PC-3 (cell line): ENCODE measurements at regions not wholly inside any gene's neighbourhood (a gene's known extent, or its start where the extent isn't known, plus 50 kb on each side); places are given as distances from the start of the nearest gene placed in this dataset.

Experiments used
- ATAC-seq: fragments of 200-7000 bp; cut with Tn5 transposase; 2 replicates; pipeline ENCODE4 v1.9.1; 2020; ENCODE audit warnings: mild to moderate bottlenecking, moderate library complexity
- BruUV-seq: library from RNA; stranded (reverse); fragments of 400-500 nt; replicated peaks from 2 replicates; lab custom pipeline; 2021; lab: Mats Ljungman, UMichigan
- CTCF ChIA-PET: fragments of 300-600 bp; sonication (Branson Sonifier 250); formaldehyde crosslinking; loops from one replicate; lab custom pipeline; 2022; ENCODE audit warnings: antibody characterized with exemption; lab: Charles Lee
- POLR2A ChIA-PET: fragments of 300-600 bp; sonication (Branson Sonifier 250); formaldehyde crosslinking; loops from one replicate; lab custom pipeline; 2022; ENCODE audit warnings: antibody characterized with exemption; ENCODE audit not compliant: unreplicated experiment; lab: Charles Lee
- DNase-seq: peaks from one replicate; pipeline ENCODE4 v3.0.0-alpha.2; 2015
- H2AFZ ChIP-seq: fragments of 300-600 bp; sonication (generic); 2 replicates; pipeline ENCODE4 v1.6.0; 2016; ENCODE audit warnings: antibody characterized with exemption, low read length
- H3F3A ChIP-seq: fragments of 300-600 bp; sonication (generic); one replicate; pipeline ENCODE4 v1.6.0; 2017; ENCODE audit warnings: antibody characterized with exemption, low read length, control low read depth, mild to moderate bottlenecking; ENCODE audit not compliant: unreplicated experiment
- H3K27ac ChIP-seq: fragments of 300-600 bp; sonication (generic); 2 replicates; pipeline ENCODE4 v1.5.1; 2016; ENCODE audit warnings: mild to moderate bottlenecking, low read length
- H3K27me3 ChIP-seq: fragments of 300-600 bp; sonication (generic); 2 replicates; pipeline ENCODE4 v1.6.1; 2016; ENCODE audit warnings: low read length, mixed read lengths
- H3K36me3 ChIP-seq: fragments of 300-600 bp; sonication (generic); 2 replicates; pipeline ENCODE4 v1.6.1; 2016; ENCODE audit warnings: low read depth, mixed run types, low read length, mixed read lengths
- H3K4me1 ChIP-seq: fragments of 300-600 bp; sonication (generic); 2 replicates; pipeline ENCODE4 v1.5.1; 2016; ENCODE audit warnings: low read length; ENCODE audit not compliant: insufficient read depth
- H3K4me2 ChIP-seq: fragments of 300-600 bp; sonication (generic); 2 replicates; pipeline ENCODE4 v1.6.0; 2016; ENCODE audit warnings: low read length
- H3K4me3 ChIP-seq: fragments of 300-600 bp; sonication (generic); 2 replicates; pipeline ENCODE4 v1.5.1; 2016; ENCODE audit warnings: mild to moderate bottlenecking, low read length, mixed read lengths
- H3K79me2 ChIP-seq: fragments of 300-600 bp; sonication (generic); 2 replicates; pipeline ENCODE4 v1.6.1; 2017; ENCODE audit warnings: low read length, mixed read lengths
- H3K9ac ChIP-seq: fragments of 300-600 bp; sonication (generic); 2 replicates; pipeline ENCODE4 v1.6.0; 2016; ENCODE audit warnings: mild to moderate bottlenecking, low read length
- H3K9me2 ChIP-seq: fragments of 300-600 bp; sonication (generic); replicated peaks from 2 replicates; pipeline ENCODE4 v1.6.1; 2016; ENCODE audit warnings: mixed run types, low read length, mixed read lengths
- H3K9me3 ChIP-seq: fragments of 300-600 bp; sonication (generic); 2 replicates; pipeline ENCODE4 v1.6.1; 2016; ENCODE audit warnings: low read length, mixed read lengths
- H4K20me1 ChIP-seq: fragments of 300-600 bp; sonication (generic); 2 replicates; pipeline ENCODE4 v1.6.1; 2016; ENCODE audit warnings: low read length, mixed read lengths
- CTCF ChIP-seq: fragments of 300-600 bp; sonication (generic); conservative IDR thresholded peaks from 2 replicates; pipeline ENCODE4 v1.5.1; 2017; ENCODE audit warnings: antibody characterized with exemption, low read depth, mild to moderate bottlenecking, low read length
- EZH2 ChIP-seq: fragments of 300-600 bp; sonication (generic); IDR thresholded peaks from one replicate; pipeline ENCODE4 v1.6.1; 2017; ENCODE audit warnings: antibody characterized with exemption, mild to moderate bottlenecking, low read length; ENCODE audit not compliant: unreplicated experiment
- EZH2phosphoT487 ChIP-seq: fragments of 300-600 bp; sonication (generic); IDR thresholded peaks from 2 replicates; pipeline ENCODE4 v1.6.1; 2018; ENCODE audit warnings: mild to moderate bottlenecking, antibody characterized with exemption, low read length, borderline replicate concordance
- intact Hi-C: fragments of 100-400 bp; cut with micrococcal nuclease; formaldehyde crosslinking; loops from 2 replicates; pipeline ENCODE4 v1.9.0; 2023

DNA sequence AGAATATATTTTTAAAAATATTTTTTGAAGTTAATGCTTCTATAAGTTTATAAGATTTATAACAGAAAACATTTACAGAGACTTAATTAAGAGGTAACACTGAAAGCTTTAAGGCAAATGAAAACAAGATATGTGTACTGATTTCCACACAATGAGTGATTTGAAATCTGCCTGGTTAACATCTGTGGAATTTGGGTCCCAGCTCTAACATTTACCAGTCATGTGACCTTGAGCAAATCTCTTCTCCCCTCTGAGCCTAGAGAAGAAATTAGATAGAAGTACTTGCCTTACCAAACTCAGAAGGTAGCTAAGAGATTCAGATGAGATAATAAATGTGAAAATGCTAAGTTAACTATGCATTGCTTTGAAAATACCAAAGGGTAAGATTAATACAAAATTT lies 458.8 kb upstream of the LCORL start:
- Histone ChIP-seq H3K4me1 (no peaks in the 10 kb centered on the region), H3K4me3 (no peak overlapping the region), H3F3A (no peaks in the 10 kb centered on the region), H2AFZ (no peak overlapping the region), H3K27ac (no peak overlapping the region), H3K4me2 (no peak overlapping the region), H4K20me1 (no peaks in the 10 kb centered on the region), H3K27me3 (no peaks in the 10 kb centered on the region), H3K36me3 (no peaks in the 10 kb centered on the region), H3K9me3 (no peaks in the 10 kb centered on the region), H3K9ac (no peak overlapping the region), H3K79me2 (no peaks in the 10 kb centered on the region), H3K9me2 (no peaks in the 10 kb centered on the region)
- DNase-seq (no peak), ATAC-seq (no peak)
- no TSS peak for BruUV-seq
- TF ChIP-seq EZH2phosphoT487 = no peak
- intact Hi-C loops = no loop called here
- CTCF ChIA-PET = no interaction called here
- POLR2A ChIA-PET = no interaction called here

DNA sequence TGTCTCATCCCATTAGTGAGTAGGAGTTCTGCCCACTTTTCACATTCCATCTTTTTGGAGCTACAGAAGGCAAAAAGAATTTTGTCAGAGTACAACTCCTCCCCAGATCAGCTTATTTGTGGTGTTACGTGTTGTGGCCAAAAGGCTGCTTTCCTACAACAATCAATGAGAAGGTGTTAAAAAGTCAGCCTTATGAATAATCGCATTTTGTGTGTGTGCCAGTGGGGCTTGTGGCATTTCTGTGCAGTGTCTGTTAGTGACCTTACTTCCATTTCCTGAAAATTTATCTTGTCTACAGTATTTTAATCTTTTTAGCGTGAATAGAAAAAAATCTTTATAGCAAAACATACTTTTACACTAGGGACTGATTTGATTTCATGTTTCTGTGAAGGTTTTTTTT lies 458.3 kb upstream of the LCORL start:
- no peaks in the 10 kb centered on the region for H3K4me1 ChIP-seq
- intact Hi-C loops = no loop called here
- H3K79me2 ChIP-seq = no peaks in the 10 kb centered on the region
- no peak overlapping the region for H3K9ac ChIP-seq
- no peak overlapping the region for H2AFZ ChIP-seq
- no TSS peak for BruUV-seq
- ATAC-seq = no peak
- no peaks in the 10 kb centered on the region for H3K9me2 ChIP-seq
- DNase-seq = no peak
- no peaks in the 10 kb centered on the region for H4K20me1 ChIP-seq
- H3K36me3 ChIP-seq = no peaks in the 10 kb centered on the region
- ChIA-PET CTCF (no interaction called here), POLR2A (no interaction called here)
- no peak for TF ChIP-seq EZH2phosphoT487
- no peak for TF ChIP-seq CTCF
- no peak for TF ChIP-seq EZH2
- no peak overlapping the region for H3K4me3 ChIP-seq
- no peaks in the 10 kb centered on the region for H3K9me3 ChIP-seq
- no peaks in the 10 kb centered on the region for H3F3A ChIP-seq
- no peaks in the 10 kb centered on the region for H3K27me3 ChIP-seq
- H3K27ac ChIP-seq = no peak overlapping the region
- H3K4me2 ChIP-seq = no peak overlapping the region

DNA sequence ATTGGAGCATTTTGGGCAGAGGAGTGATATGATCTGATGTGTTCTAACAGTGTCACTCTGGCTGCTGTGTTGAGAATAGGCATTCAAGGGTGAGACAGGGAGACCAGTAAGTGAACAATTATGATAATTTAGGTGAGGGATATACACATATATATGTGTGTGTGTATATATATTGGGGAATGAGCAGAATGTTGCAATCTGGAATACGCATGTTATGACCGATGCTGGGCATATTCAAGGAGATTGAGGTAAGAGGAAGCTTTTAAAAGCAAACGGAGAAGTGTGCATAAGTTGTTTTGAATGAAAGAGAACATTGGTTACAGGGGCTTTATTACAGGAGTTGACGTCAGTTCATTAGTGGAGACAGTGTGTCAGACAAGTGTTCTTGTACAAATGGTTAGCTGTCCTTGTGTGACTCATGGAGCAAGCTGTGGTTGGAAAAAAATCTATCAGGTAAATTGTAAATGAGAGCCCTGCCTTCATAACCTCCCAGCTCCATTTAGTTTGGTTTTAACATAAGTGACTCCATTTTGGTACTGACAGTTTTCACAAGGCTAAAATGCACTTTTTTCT lies 442.5 kb upstream of the LCORL start:
- Histone ChIP-seq H3K4me3 (no peak overlapping the region), H3K27ac (no peak overlapping the region), H3K27me3 (no peaks in the 10 kb centered on the region), H3K4me2 (no peak overlapping the region), H2AFZ (no peak overlapping the region), H3K79me2 (no peaks in the 10 kb centered on the region), H4K20me1 (no peaks in the 10 kb centered on the region), H3K9me2 (no peaks in the 10 kb centered on the region), H3K9me3 (no peaks in the 10 kb centered on the region), H3K9ac (no peak overlapping the region), H3K4me1 (no peaks in the 10 kb centered on the region), H3F3A (no peaks in the 10 kb centered on the region), H3K36me3 (no peaks in the 10 kb centered on the region)
- DNase-seq = no peak
- no peak for ATAC-seq
- BruUV-seq = no TSS peak
- POLR2A ChIA-PET = no interaction called here
- TF ChIP-seq EZH2 = no peak
- no peak for TF ChIP-seq EZH2phosphoT487
- TF ChIP-seq CTCF = no peak
- intact Hi-C loops = no loop called here
- CTCF ChIA-PET = no interaction called here
